Mucosa of gallbladder (tissue), 1 donor: ENCODE measurements at regions not wholly inside any gene's neighbourhood (a gene's known extent, or its start where the extent isn't known, plus 50 kb on each side); places are given as distances from the start of the nearest gene placed in this dataset.
"Not testable (repeated sequence)": the region's sequence is repeated elsewhere in the genome, so short reads cannot be mapped to it uniquely, and the experiment has no call there.

ENCODE experiments used
- DNase-seq: peaks from one replicate; pipeline ENCODE4 v3.0.0-alpha.2; 2020; ENCODE audit warnings: low spot score
- donor health status: DM: no; HTN: no; CAD: no.

DNA sequence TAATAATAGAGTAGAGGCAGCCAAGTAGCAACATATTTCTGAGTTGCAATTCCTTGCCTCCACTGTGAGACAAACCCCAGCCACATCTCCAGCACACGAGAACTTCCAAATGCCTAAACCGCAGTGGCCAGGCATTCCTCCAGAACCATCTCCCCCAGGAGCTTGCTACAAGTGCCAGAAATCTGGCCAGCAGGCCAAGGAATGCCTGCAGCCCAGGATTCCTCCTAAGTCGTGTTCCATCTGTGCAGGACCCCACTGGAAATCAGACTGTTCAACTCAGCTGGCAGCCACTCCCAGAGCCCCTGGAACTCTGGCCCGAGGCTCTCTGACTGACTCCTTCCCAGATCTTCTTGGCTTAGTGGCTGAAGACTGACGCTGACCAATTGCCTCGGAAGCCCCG is 937.2 kb upstream of the HS3ST1 start:
- DNase-seq = not testable (repeated sequence)

DNA sequence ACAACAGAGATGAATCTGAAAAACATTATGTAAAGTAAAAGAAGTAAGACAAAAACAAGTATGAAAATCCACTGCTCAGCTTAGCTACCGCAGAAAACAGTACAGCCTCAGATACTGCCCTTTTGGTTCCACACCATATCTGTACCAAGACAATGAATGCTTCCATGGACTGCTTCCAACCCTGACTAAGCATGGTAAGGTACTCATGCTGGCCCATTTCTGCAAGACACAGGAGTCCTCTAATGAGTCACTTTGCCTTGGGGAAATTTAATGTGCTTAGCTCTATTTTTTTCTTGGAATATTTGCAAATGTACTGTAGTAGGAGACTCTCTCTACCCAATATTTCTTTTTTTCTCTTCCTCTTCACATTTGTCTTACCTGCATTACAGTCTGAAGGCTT is 931.7 kb upstream of the HS3ST1 start:
- no peak for DNase-seq

DNA sequence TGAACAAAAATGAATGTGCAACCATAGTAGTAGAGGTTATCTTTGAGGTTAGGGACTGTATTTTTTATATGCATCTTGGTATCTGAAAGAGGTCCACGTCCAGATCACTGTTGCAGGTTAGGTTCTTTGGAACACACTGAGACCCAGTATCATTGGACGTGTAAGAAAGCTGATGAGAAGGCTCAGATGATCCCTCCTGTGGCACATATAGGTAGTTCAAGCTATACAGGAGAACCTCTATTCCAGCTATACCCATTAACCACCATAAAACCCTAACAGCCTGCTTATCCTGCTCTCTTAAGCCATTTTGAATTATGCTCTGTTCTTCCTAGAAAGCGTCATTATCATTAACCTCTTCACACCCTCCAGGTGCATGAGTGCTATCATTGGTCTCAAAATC is 930.7 kb upstream of the HS3ST1 start:
- no peak for DNase-seq

DNA sequence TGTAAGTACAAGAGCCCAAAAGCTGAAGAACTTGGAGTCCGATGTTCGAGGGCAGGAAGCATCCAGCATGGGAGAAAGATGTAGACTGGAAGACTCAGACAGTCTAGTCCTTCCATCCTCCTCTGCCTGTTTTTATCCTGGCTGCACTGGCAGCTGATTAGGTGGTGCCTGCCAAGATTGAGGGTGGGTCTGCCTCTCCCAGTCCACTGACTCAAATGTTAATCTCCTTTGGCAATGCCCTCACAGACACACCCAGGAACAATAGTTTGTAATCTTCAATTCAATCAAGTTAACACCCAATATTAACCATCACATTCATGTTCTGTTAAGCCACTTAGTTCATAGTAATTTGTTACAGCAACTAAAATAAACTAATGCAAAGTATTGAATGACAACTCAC is 904.4 kb upstream of the HS3ST1 start:
- DNase-seq = not testable (repeated sequence)

DNA sequence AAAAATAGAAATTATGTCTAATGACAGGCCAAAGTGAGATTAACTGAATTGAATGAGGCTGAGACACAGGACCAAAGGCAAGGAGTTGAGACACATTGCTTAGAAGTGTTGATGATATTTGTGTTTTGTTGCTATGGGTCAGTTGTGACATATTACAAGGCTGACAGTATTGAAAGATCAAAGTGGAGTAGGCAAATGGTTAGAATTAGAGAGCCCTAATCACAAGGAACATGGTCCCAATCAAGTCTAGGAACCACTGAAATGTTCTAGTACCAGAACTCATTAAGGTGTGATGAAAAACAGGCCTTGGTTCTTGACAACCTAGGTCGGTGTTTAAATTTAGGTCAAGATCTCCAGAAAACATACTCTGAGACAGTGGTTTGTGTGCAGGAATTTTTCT is 896.3 kb upstream of the HS3ST1 start:
- no peak for DNase-seq

DNA sequence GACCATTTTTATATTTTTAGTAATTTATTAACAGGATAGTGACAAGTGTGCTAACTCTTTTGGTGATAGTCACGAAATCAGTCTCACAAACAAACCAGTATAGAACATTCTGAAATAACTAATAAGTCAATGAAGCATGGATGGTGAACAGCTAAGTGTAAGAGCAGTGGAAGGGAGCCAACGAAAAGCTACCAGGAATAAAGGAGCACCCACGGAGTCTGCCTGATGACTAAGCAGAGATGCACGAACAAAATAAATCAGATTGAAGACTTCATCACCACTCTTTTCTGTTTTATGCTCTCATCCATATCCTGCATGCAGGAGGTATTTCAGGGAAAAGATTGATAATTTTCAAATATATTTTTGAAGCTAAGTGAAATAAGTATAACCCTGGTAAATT is 891.1 kb upstream of the HS3ST1 start:
- no peak for DNase-seq

DNA sequence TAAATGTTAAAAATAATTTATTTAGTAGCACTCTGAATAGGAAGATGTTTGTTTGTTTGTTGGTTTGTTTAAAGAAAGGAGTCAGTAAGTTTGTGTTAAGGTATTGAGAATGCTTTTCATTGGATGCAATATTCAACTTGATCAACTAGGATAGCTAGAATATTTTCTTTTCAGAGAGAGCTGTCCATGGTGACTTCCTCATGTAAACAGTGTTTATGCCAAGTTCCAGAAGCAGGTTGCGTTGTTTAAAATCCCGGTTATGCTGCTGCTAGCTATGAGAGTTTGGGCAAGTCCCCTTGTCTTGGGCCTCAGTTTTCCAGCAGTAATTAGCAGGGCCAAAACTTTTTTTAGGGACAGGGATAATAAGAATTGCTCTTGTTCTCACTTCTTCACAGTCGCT is 876.2 kb upstream of the HS3ST1 start:
- no peak for DNase-seq

DNA sequence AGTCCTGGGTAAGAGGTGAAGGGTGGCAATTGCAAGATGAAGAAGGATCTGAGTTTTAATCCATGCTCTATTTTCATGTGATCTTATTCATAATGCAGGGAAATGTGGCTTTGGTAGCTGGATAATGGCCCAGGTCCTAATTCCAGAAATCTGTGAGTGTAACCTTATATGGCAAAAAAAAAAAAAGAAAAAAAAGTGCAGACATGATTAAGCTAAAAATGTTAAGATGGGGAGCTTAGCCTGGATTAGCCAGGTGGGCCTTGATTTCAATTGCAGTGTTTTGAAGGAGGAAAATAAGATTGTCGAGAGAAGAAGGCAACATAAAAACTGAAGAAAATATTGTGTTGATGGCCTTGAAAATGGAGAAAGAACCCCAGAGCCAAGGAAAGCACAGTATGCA is 867.7 kb upstream of the HS3ST1 start:
- DNase-seq = no peak

DNA sequence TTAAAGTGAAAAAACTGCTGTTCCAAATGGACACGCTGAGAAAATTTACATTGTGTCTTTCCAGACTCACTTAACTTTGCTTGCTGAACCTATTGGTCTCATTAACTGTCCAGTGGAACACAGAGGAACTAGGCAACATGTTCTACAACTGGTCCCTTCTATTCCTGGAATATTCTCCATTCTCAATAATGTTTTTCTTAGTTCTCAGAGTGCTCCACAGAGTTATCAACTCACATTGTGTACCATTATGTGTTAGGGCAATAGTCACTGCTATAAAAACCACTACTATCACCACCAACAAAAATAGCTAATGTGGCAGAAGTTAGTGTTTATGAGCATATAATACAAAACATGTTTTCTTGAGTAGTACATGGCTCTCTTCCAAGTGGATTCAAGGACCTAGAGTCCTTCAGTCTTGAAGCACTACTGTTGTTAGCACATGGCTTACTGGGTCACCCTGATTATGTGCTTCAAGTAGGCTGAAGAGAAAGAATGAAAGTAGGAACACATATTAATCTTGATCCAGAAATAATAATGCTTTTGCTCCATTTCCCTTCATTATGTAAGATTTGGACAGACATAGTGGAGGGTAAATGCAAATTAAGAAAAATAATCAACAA is 865.3 kb upstream of the HS3ST1 start:
- DNase-seq = no peak

DNA sequence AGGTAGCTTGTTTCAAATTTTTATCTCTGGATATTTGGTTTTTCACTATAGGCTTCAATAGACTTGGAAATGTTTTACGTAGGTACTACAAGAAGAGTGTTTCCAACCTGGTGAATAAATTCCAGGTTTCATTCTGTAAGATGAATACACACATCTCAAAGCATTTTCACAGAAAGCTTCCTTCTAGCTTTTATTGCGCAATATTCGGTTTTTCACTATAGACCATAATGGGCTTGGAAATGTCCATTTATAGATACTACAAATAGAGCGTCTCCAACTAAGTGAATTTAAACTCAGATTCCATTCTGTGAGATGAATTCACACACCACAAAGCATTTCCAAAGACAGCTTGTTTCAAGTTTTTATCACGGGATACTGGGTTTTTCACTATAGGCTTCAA is 857.7 kb upstream of the HS3ST1 start:
- no peak for DNase-seq

DNA sequence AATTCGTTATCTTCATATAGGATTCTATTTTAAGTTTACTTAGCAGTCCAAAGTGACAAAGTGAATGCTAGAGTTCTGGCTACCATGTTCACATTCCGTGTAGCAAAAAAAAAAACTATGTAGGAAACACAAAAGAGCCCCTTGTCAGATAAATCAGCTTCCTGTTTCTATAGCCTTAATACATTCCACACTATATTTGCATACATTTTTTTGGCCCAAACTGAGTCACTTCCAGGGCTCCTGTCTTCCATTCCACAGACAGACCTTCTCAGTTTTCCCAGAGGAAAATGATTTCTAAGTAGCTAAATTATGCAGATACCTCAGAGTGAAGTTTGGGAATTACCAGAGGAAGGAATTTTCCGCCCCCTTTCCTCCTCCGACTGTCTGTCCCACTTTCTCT is 841.9 kb upstream of the HS3ST1 start:
- DNase-seq = no peak

DNA sequence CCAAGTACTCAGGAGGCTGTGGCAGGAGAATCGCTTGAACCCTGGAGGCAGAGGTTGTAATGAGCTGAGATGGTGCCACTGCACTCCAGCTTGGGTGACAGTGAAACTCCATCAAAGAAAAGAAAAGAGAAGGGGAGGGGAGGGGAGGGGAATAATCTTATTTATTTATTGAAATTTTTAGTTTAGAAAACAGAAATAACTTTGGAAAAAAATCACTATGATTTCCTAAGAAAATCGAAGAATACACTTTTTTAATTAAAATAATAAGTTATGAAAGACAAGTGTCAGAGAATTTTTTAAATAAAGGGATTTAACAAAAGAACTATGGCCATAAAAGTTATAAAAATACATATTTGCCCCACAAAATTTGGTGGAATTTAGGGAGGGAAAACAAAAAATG is 836.9 kb upstream of the HS3ST1 start:
- DNase-seq = no peak

DNA sequence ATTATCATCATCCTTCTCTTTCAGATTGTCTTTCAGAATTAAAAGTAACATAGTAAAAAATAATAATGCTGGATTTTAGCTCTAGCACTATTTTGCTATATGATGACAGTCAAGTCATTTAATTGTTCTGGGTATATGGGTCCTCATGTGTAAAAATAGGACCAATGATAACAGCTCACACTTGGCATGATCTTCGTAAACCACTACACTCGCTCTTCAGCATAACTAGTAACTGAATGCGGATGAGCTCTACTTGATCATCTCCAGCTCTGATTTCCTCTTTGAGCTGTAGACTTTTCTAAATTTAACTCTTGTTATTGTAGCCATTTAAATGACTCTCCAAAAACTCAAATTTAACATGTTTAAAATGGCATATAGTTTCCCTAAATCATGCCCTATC is 831.8 kb upstream of the HS3ST1 start:
- DNase-seq = no peak

DNA sequence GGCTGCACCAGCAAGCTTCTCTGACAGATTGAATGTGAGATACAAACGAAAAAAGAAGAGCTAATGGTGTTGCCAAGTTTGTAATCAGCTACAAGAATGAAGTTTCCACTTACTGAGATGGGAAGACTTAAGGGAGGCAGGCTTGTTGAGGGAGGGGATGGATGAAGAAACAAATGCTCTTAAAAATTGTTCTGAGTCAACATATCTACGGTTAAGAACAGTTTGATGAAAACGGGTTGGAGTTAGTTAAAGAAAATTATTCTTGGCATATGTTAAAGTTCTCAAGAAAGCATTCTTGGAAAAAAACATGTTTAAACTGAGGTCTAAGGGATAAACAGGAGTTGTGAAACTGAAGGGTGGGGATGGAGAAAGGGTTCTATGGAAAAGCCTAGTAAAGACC is 816.3 kb upstream of the HS3ST1 start:
- DNase-seq = no peak

DNA sequence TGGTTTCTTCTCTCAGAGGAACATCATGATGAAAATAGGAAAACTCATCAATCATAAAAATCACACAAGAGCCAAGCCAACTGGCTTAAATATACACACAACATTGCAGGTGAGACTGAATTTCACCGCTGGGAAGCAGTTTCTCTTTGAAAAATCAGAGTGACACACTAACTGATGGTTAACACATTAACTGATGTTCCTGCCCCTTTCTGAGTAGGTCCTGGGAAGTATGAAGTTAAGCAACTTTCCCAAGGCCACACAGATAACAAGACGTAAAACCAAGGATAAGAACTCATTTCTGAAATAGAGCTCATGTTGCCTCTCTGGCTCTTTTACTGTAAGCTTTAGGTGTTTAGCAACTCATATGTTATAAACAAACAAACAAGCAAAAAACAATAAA is 813.7 kb upstream of the HS3ST1 start:
- peak; percentile 33 for DNase-seq

DNA sequence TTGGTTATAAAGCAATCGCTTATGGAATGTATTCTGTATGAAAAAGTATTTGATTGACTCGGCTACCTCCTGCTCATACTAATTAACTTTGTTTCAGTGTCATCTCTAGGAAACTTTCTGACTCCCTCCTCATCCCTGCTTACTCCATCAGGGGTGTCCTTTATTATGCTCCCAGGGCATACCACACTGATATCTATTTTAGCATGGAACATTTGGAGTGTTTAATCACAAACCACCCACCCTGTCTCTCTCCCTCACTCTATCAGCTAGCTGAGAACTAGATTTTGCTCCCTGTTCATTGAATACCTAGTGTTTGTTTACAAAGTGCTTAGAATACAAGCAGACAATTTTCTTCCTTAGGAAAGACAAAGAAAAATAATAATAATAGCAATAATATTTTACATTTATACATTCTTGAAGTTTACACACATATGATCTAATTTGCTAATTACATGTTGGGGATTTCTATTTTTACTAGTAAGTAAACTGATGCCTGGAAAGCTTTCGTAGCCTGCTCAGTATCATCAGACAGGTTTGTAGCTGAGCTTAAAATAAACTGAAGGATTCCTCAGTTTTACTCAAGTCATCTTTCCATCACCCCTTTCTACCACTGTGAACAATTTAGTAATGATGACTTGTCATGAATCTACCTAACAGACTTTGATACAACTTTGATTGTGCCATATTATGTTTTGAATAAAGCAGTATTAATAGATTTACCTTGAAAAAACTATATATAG is 811.4 kb upstream of the HS3ST1 start:
- no peak for DNase-seq

DNA sequence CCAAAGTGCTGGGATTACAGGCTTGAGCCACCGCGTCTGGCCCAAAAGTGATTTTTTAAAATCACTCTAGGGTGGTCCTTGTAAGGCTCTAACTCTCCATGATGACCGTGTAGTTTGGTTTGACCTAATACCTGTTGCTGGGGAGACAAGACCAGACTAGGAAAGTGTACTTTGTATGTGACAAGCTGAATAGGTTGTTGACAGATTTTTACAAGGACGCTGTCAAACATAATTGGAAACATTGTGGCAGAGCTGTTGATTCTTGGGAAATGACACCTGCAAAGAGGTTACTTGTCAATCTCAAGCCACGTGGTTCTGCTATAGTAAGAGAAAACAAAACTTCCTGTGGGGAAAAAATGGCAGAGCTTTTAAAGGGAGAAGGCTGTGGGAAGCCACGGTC is 802.4 kb upstream of the HS3ST1 start:
- DNase-seq = no peak

DNA sequence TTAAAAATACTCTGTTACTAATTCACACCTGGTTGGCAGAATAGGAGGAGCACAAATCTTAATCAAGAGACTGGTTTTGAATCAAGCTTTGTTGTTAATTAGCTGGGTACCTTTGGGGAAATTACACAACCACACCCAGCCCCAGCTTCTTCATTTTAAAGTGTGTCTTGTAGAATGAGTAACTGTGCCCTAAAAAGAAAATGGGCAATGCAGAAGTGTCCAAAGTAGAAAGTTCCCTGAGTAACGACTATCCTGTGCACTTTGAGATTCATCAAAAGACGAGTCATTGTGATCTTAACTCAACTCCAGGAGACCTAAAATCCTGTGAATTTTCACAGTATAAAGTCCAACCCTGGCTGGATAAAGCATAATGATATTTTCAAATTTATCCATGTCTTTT is 792.3 kb upstream of the HS3ST1 start:
- DNase-seq = no peak

DNA sequence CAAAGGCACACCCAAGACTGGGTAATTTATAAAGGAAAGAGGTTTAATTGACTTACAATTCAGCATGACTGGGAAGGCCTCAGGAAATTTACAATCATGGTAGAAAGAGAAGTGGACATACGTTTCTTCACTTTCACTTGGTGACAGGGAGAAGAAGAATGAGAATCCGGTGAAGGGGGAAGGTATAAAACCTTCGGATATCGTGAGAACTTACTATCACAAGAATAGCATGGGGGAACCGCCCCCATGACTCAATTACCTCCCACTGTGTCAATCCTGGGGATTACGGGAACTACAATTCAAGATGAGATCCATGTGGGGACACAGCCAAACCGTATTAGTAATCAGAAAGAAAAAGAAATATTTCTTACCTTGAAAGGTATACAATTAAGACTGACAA is 782.9 kb upstream of the HS3ST1 start:
- DNase-seq = no peak

DNA sequence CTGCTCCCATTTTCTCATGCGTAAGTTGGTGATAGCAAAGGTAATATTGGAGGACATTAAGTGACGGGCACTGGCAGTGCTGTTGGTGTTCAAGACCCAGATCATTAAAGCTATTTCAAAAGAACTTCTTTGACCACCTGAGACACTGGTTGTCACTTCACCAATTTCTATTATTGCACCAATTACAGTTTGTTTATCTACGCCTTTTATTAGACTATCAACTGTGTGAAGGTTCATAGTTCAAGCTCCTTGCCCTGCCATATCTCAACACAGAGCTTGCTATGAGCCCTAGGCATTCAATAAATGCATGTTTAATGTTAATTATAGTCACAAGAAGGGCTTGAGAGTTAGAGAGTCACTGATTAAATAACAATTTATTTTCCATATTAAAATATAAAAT is 778.7 kb upstream of the HS3ST1 start:
- no peak for DNase-seq

DNA sequence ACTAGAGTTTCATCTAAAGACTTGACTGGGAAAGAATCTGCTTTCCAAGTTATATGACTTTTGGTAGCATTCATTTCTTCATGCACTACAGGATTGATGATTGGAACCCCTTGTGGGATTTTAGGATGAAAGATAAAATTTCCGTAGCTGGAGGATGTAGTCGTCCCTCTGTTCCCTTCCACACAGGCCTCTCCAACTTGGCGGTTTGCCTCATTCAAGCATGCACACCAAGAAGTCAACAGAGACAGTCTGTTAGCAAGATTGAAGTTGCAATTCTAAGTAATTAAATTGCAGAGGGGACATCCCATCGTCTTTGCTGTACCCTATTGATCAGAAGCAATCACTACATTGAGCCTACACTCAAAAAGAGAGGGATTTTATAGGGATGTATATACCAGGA is 777.4 kb upstream of the HS3ST1 start:
- no peak for DNase-seq

DNA sequence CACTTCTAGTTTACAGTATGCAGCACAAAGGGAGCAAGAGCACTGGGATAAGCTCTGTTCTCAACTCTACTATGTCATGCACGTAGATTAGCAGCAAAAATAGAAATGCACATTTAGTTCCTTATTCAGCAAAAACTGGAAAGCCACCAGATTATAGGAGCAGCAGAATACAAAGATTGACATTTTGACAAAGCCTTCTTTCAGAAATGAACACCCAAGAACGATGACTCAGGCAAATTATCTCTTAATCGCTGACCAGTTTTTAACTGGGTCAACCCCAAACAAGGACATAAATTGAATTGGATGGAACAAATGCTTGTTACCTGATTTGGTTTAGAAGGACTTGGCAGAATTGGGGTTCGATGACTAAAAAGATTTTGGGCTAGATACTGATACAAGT is 775.3 kb upstream of the HS3ST1 start:
- DNase-seq = no peak

DNA sequence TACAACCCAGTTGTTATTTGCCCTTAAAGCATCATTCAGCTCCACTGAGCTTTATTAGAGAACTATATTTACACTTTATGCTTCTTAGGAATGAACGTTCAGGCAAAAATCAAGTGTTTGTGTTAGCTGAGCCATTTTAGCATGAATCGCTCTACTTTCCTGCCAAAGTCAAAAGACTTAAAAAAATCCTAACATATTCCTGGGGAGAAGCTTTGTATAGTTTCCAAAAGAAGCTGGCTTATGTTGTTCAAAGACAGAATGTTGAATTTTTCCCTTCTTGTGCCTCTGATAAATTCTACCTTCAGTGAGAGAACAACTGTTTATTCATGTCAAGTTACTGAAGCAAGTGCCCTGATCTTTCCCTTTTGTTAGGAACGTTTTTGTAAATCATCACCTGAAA is 771.5 kb upstream of the HS3ST1 start:
- no peak for DNase-seq

DNA sequence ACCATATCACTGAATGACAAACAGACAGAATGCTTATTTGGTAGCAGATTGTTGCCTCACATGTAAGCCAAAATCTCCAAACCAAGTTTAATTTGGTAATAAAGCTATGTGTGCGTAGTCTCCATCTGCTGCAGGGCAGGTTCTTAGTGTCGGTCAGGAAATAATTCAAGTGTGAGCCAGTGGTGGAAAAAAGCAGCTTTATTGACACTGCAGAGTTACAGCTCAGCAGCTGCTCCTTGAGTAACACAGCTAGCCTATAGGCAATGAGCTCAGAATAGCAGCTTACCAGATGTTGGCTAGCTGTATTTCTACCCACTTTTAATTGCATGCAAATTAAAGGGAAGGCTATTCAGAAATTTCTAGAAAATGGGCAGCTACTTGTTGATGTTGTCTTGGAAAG is 757.8 kb upstream of the HS3ST1 start:
- DNase-seq = no peak
